Testis (tissue), 2 donors: ENCODE measurements at regions not wholly inside any gene's neighbourhood (a gene's known extent, or its start where the extent isn't known, plus 50 kb on each side); places are given as distances from the start of the nearest gene placed in this dataset.

Experiments used
- DNase-seq: peaks from one replicate; pipeline ENCODE4 v3.0.0-alpha.2; 2019
- H3K27ac ChIP-seq, 2 donors: fragments of 200-600 bp; sonication (generic); one replicate each; pipeline ENCODE4 v1.5.1; 2019
- H3K27me3 ChIP-seq: fragments of 200-600 bp; sonication (generic); one replicate; pipeline ENCODE4 v1.5.1; 2019
- H3K36me3 ChIP-seq: fragments of 200-600 bp; sonication (generic); one replicate; pipeline ENCODE4 v1.5.1; 2017; ENCODE audit warnings: low read depth; ENCODE audit errors: missing control alignments
- H3K4me1 ChIP-seq: fragments of 200-600 bp; sonication (generic); one replicate; pipeline ENCODE4 v1.5.1; 2019
- H3K4me3 ChIP-seq, 2 donors: fragments of 200-600 bp; sonication (generic); one replicate each; pipeline ENCODE4 v1.5.1; 2017 to 2019
- H3K9me3 ChIP-seq: fragments of 200-600 bp; sonication (generic); one replicate; pipeline ENCODE4 v1.5.1; 2017
- POLR2A ChIP-seq: fragments of 450-650 bp; IDR thresholded peaks from one replicate; pipeline ENCODE4 v1.6.1; 2017; ENCODE audit warnings: antibody characterized with exemption, mild to moderate bottlenecking, moderate library complexity
- WGBS, 2 donors: methylation state at CpG; one replicate each; pipeline ENCODE4 v1.1.5; 2018; 5-methylcytosine and 5-hydroxymethylcytosine counted together
- intact Hi-C: fragments of 100-400 bp; cut with DNase I; formaldehyde crosslinking; loops from one replicate; pipeline ENCODE4 v1.15.1; 2023; ENCODE audit warnings: low total_unique reads
- TF ChIP-seq, protein P1 (sequence below), 3 experiments: fragments of 450-650 bp in 2 of 3; fragments of 200-600 bp in 1 of 3; sonication (generic) in 1 of 3; IDR thresholded peaks; one replicate each; pipeline ENCODE4 v1.5.1; 2016 to 2019; ENCODE audit warnings: antibody characterized with exemption in 3 of 3, mild to moderate bottlenecking in 2 of 3, moderate library complexity in 1 of 3

DNA sequence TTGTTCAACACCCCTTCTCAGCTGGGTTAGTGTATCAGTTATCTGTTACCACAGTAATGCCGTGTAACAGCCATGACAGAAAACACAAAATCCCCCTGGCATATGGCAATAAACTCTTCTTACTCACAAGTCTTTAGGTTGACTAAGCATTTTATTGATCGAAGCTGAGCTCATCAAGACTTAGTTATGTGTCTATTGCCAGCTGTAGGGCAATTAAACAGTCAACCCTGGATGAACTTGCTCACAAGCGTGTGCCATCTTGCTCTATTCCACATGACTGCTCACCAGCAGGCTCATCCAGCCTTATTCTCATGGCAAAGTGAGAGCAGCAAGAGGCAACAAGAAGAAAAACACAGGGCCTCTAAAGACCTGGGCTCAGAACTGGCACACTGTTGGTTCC is 333.8 kb upstream of the PTBP2 start:
- Histone ChIP-seq H3K27ac (no peak overlapping the region), H3K4me1 (no peaks in the 10 kb centered on the region), H3K36me3 (no peaks in the 10 kb centered on the region), H3K27me3 (no peaks in the 10 kb centered on the region), H3K4me3 (no peak overlapping the region), H3K9me3 (no peaks in the 10 kb centered on the region)
- DNase-seq: no peak
- 94 to 96% methylated on average over 3 of the region's 3 CpGs for WGBS, 2 donors
- intact Hi-C loops: no loop called here
- TF ChIP-seq, protein P1, sequence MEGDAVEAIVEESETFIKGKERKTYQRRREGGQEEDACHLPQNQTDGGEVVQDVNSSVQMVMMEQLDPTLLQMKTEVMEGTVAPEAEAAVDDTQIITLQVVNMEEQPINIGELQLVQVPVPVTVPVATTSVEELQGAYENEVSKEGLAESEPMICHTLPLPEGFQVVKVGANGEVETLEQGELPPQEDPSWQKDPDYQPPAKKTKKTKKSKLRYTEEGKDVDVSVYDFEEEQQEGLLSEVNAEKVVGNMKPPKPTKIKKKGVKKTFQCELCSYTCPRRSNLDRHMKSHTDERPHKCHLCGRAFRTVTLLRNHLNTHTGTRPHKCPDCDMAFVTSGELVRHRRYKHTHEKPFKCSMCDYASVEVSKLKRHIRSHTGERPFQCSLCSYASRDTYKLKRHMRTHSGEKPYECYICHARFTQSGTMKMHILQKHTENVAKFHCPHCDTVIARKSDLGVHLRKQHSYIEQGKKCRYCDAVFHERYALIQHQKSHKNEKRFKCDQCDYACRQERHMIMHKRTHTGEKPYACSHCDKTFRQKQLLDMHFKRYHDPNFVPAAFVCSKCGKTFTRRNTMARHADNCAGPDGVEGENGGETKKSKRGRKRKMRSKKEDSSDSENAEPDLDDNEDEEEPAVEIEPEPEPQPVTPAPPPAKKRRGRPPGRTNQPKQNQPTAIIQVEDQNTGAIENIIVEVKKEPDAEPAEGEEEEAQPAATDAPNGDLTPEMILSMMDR (IDR thresholded peaks at IDR 0.05): no peak
- no peak for TF ChIP-seq POLR2A

DNA sequence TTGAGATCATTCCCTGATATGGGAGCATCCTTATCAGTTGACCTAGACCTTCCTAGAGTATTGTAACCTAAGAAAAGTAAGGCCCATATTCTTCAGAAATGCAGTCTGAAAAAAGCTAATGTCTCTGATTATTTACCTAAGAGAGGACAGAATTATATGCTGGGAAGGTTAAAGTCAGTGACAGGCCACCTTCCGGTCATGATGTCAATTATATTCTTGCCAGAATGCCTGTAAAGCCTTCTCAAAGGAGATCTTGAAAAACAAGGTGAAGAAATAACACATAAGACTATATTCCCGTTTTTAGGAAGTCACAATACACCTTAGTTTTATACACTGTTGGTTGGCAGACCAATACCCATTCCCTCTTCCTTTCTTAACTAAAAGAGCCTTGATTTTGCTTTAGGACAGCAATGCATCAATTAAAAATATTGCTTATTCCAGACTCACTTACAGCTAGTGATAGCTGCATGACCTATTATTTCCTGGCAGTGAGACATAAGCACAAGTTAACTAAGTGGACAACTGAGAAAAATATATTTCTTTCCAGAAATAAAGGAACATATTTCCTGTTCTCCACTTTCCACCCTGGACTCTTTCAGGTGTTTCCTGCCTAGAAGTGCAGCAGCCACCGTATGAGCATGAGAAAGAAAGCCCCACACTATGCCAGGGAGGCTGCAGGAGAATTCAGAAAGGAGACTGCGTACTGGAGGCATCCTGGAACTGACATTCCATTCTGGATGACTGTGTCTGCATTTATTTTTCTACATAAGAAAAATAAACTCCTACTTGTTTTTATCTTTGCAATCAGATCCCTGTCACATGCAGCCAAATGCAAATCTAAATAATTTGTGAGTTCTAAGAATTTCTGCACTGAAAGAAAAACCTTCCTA is 332.9 kb upstream of the PTBP2 start:
- H3K36me3 ChIP-seq: no peaks in the 10 kb centered on the region
- no peaks in the 10 kb centered on the region for H3K4me1 ChIP-seq
- WGBS, 2 donors: 66 to 69% methylated on average over 4 of the region's 4 CpGs
- no peaks in the 10 kb centered on the region for H3K27me3 ChIP-seq
- DNase-seq: no peak
- no peak overlapping the region for H3K27ac ChIP-seq
- H3K9me3 ChIP-seq: no peaks in the 10 kb centered on the region
- no peak for TF ChIP-seq POLR2A
- TF ChIP-seq, protein P1 (IDR thresholded peaks at IDR 0.05): no peak
- H3K4me3 ChIP-seq: no peak overlapping the region
- intact Hi-C loops: no loop called here

DNA sequence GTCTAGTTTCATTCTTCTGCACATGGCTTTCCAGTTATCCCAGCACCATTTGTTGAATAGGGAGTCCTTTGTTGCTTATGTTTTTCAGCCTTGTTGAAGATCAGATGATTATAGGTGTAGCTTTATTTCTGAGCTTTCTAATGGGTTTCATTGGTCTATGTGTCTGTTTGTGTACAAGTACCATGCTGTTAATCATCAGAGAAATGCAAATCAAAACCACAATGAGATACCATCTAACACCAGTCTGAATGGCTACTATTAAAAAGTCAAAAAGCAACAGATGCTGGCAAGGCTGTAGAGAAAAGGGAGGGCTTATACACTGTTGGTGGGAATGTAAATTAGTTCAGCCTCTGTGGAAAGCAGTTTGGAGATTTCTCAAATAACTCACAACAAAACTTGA is 321.5 kb upstream of the PTBP2 start:
- no peaks in the 10 kb centered on the region for H3K4me1 ChIP-seq
- no peaks in the 10 kb centered on the region for H3K27me3 ChIP-seq
- no peak overlapping the region for H3K4me3 ChIP-seq
- H3K36me3 ChIP-seq: no peaks in the 10 kb centered on the region
- intact Hi-C loops: no loop called here
- no peak for DNase-seq
- no peaks in the 10 kb centered on the region for H3K9me3 ChIP-seq
- TF ChIP-seq, protein P1 (IDR thresholded peaks at IDR 0.05): no peak
- TF ChIP-seq POLR2A: no peak
- H3K27ac ChIP-seq: no peak overlapping the region

DNA sequence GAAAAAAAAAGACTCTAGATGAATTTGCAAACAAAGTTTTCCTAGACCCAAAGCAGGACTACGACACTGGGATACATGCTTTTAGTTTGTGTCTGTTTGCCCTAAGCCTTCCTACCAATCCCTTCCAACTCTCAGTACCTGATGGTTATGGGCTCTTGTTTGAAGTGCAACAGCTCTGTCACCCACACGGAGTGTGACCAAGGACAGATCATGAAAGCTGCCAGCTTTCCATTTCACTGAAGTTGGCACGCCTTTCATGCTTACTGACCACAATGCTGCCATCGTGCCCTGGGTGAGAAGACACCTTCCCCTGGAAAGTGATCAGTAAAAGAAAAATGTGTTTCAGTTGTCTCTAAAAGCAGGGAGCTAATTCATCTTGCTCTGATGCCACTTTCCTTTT is 312.5 kb upstream of the PTBP2 start:
- Histone ChIP-seq H3K27me3 (no peaks in the 10 kb centered on the region), H3K4me3 (no peak overlapping the region), H3K36me3 (no peaks in the 10 kb centered on the region), H3K27ac (no peak overlapping the region), H3K4me1 (no peaks in the 10 kb centered on the region), H3K9me3 (no peaks in the 10 kb centered on the region)
- DNase-seq: no peak
- TF ChIP-seq, protein P1 (IDR thresholded peaks at IDR 0.05): no peak
- TF ChIP-seq POLR2A: no peak
- intact Hi-C loops: no loop called here
- WGBS, 2 donors: 83 to 84% methylated on average over 4 of the region's 4 CpGs

DNA sequence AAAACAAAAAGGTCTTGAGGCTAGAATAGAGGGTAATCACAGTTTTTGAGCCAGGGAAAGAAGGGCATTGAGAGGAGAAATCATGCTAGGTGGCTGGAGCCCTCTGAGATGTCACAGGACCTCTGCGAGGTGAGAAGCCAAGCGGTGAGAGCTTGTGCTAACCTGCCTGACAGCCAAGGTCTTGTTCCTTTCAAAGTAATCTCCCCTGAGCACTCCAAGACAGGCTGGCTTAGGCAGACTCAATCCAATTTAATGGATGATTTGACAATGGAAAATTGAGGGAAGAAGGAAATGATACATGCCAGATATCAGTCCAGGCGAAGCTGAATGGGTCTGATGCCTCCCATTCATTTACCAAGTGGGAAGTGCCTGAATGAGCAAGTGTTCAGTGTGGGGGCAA is 311.9 kb upstream of the PTBP2 start:
- Histone ChIP-seq H3K4me3 (no peak overlapping the region), H3K36me3 (no peaks in the 10 kb centered on the region), H3K9me3 (no peaks in the 10 kb centered on the region), H3K4me1 (no peaks in the 10 kb centered on the region), H3K27ac (no peak overlapping the region), H3K27me3 (no peaks in the 10 kb centered on the region)
- intact Hi-C loops: no loop called here
- 88 to 92% methylated on average over 3 of the region's 3 CpGs for WGBS, 2 donors
- DNase-seq: no peak
- no peak for TF ChIP-seq POLR2A
- TF ChIP-seq, protein P1 (IDR thresholded peaks at IDR 0.05): no peak
